ENCODE measurements at regions not wholly inside any gene's neighbourhood (a gene's known extent, or its start where the extent isn't known, plus 50 kb on each side); places are given as distances from the start of the nearest gene placed in this dataset.

DNA sequence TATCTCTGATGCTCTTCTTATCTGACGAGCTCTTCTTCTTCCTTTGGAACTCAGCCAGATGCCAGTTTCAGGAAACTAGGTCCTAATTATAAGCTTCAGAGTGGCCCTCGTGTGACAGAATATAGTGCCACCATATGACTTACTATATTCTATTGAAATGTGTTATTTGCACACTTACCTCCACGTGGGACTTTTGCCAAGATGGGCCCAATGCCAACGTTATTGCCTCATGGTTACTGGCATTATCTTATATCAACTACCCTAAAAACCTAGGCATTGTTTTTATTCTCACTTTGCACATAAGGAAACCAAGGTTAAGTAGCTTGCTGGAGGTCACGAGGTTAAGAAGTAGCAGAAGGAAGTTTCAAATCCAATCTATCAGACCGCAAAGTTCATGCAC lies 71.3 kb upstream of the SLCO3A1 start:
- no peaks in the 10 kb centered on the region for H3K36me3 Mint-ChIP-seq (ENCODE audit: unreplicated experiment)
- TF ChIP-seq, protein P1, sequence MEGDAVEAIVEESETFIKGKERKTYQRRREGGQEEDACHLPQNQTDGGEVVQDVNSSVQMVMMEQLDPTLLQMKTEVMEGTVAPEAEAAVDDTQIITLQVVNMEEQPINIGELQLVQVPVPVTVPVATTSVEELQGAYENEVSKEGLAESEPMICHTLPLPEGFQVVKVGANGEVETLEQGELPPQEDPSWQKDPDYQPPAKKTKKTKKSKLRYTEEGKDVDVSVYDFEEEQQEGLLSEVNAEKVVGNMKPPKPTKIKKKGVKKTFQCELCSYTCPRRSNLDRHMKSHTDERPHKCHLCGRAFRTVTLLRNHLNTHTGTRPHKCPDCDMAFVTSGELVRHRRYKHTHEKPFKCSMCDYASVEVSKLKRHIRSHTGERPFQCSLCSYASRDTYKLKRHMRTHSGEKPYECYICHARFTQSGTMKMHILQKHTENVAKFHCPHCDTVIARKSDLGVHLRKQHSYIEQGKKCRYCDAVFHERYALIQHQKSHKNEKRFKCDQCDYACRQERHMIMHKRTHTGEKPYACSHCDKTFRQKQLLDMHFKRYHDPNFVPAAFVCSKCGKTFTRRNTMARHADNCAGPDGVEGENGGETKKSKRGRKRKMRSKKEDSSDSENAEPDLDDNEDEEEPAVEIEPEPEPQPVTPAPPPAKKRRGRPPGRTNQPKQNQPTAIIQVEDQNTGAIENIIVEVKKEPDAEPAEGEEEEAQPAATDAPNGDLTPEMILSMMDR (IDR thresholded peaks at IDR 0.05), result no peak
- H3K4me3 Mint-ChIP-seq (ENCODE audit: unreplicated experiment), result no peak overlapping the region
- H3K27me3 Mint-ChIP-seq (ENCODE audit: unreplicated experiment), result no peaks in the 10 kb centered on the region
- no peaks in the 10 kb centered on the region for H3K4me1 Mint-ChIP-seq (ENCODE audit: unreplicated experiment)
- H3K9me3 Mint-ChIP-seq (ENCODE audit: unreplicated experiment), result no peaks in the 10 kb centered on the region
- no peak overlapping the region for H3K27ac Mint-ChIP-seq (ENCODE audit: unreplicated experiment)
- no peak for DNase-seq (ENCODE audit: extremely low spot score, unreplicated experiment)

DNA sequence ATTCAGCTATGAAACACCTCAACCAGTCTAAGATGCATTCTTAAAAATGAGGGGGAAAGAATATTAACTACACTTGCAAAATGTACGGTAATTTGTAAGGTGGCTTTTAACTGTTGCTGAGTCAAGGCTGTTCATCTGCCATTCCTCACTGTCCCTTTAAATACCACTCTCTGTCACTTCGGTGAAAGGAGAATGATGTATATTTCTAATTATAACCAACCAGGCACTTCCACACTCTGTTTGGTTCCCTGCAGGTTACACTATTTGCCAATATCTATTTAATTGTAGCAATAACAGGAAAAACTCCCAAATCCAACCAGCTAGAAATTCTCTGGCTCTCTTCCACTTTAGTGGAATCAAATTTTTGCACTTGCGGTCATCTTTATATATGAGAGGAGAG lies 70.5 kb upstream of the SLCO3A1 start:
- Mint-ChIP-seq H3K4me1 (ENCODE audit: unreplicated experiment) (no peaks in the 10 kb centered on the region), H3K36me3 (ENCODE audit: unreplicated experiment) (no peaks in the 10 kb centered on the region), H3K27ac (ENCODE audit: unreplicated experiment) (no peak overlapping the region), H3K27me3 (ENCODE audit: unreplicated experiment) (no peaks in the 10 kb centered on the region), H3K4me3 (ENCODE audit: unreplicated experiment) (no peak overlapping the region), H3K9me3 (ENCODE audit: unreplicated experiment) (no peaks in the 10 kb centered on the region)
- no peak for DNase-seq (ENCODE audit: extremely low spot score, unreplicated experiment)
- TF ChIP-seq, protein P1 (IDR thresholded peaks at IDR 0.05), result no peak

DNA sequence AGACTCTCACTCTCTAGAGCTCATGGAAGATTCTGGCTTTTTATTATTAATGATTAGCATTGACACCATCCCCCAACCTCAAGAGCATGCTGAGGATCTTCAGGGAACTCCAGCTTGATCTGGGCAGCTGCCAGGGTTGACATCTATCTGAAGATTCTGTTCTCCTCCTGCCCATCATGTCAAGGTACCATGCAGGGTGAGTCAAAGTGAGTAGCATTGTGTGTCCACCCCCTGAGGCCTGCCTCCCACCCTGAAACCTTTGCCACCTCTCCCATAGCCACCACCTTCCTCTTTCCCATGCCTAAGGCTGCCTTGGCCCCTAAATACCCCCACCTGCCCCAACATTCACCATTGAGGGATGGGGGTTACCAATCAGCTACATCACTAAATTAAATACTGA lies 70.1 kb upstream of the SLCO3A1 start:
- H3K9me3 Mint-ChIP-seq (ENCODE audit: unreplicated experiment), result no peaks in the 10 kb centered on the region
- H3K27ac Mint-ChIP-seq (ENCODE audit: unreplicated experiment), result no peak overlapping the region
- no peaks in the 10 kb centered on the region for H3K36me3 Mint-ChIP-seq (ENCODE audit: unreplicated experiment)

GRCh38 chr15:91784973-91785709 lies 68.4 kb upstream of the SLCO3A1 start:
- TF ChIP-seq, protein P1 (IDR thresholded peaks at IDR 0.05), result no peak
- Mint-ChIP-seq H3K9me3 (ENCODE audit: unreplicated experiment) (no peaks in the 10 kb centered on the region), H3K27me3 (ENCODE audit: unreplicated experiment) (no peaks in the 10 kb centered on the region), H3K36me3 (ENCODE audit: unreplicated experiment) (no peaks in the 10 kb centered on the region), H3K4me3 (ENCODE audit: unreplicated experiment) (no peak overlapping the region), H3K27ac (ENCODE audit: unreplicated experiment) (no peak overlapping the region), H3K4me1 (ENCODE audit: unreplicated experiment) (no peaks in the 10 kb centered on the region)
- no peak for DNase-seq (ENCODE audit: extremely low spot score, unreplicated experiment)

More for the DNA sequence above, 70.1 kb upstream of the SLCO3A1 start:
- no peaks in the 10 kb centered on the region for H3K27me3 Mint-ChIP-seq (ENCODE audit: unreplicated experiment)
- TF ChIP-seq, protein P1 (IDR thresholded peaks at IDR 0.05), result no peak
- no peak overlapping the region for H3K4me3 Mint-ChIP-seq (ENCODE audit: unreplicated experiment)
- no peaks in the 10 kb centered on the region for H3K4me1 Mint-ChIP-seq (ENCODE audit: unreplicated experiment)
- DNase-seq (ENCODE audit: extremely low spot score, unreplicated experiment), result no peak

GRCh38 chr15:91787198-91787597 lies 66.3 kb upstream of the SLCO3A1 start:
- Mint-ChIP-seq H3K27ac (ENCODE audit: unreplicated experiment) (no peak overlapping the region), H3K4me3 (ENCODE audit: unreplicated experiment) (no peak overlapping the region), H3K27me3 (ENCODE audit: unreplicated experiment) (no peaks in the 10 kb centered on the region), H3K4me1 (ENCODE audit: unreplicated experiment) (no peaks in the 10 kb centered on the region), H3K9me3 (ENCODE audit: unreplicated experiment) (no peaks in the 10 kb centered on the region), H3K36me3 (ENCODE audit: unreplicated experiment) (no peaks in the 10 kb centered on the region)
- DNase-seq (ENCODE audit: extremely low spot score, unreplicated experiment), result no peak
- TF ChIP-seq, protein P1 (IDR thresholded peaks at IDR 0.05), result no peak
